Glutamatergic neuron (in vitro differentiated cells): ENCODE measurements at regions not wholly inside any gene's neighbourhood (a gene's known extent, or its start where the extent isn't known, plus 50 kb on each side); places are given as distances from the start of the nearest gene placed in this dataset.
"Not testable (repeated sequence)": the region's sequence is repeated elsewhere in the genome, so short reads cannot be mapped to it uniquely, and the experiment has no call there.

Experiments used
- DNase-seq: peaks from one replicate; pipeline ENCODE4 v3.0.0; 2022
- H3K27ac Mint-ChIP-seq: one replicate; pipeline ENCODE4 v1.8.0; 2020; ENCODE audit warnings: mild to moderate bottlenecking, mixed read lengths, inconsistent platforms; ENCODE audit not compliant: unreplicated experiment
- H3K27me3 Mint-ChIP-seq: one replicate; pipeline ENCODE4 v1.8.0; 2020; ENCODE audit warnings: mild to moderate bottlenecking, moderate library complexity, mixed read lengths, inconsistent platforms; ENCODE audit not compliant: unreplicated experiment
- H3K36me3 Mint-ChIP-seq: one replicate; pipeline ENCODE4 v1.8.0; 2020; ENCODE audit warnings: mild to moderate bottlenecking, mixed read lengths, inconsistent platforms; ENCODE audit not compliant: unreplicated experiment
- H3K4me1 Mint-ChIP-seq: one replicate; pipeline ENCODE4 v1.8.0; 2020; ENCODE audit warnings: mild to moderate bottlenecking, low read depth, mixed read lengths, inconsistent platforms; ENCODE audit not compliant: unreplicated experiment
- H3K4me3 Mint-ChIP-seq: one replicate; pipeline ENCODE4 v1.8.0; 2020; ENCODE audit warnings: mild to moderate bottlenecking, mixed read lengths, inconsistent platforms; ENCODE audit not compliant: unreplicated experiment
- H3K9me3 Mint-ChIP-seq: one replicate; pipeline ENCODE4 v1.8.0; 2020; ENCODE audit warnings: mild to moderate bottlenecking, moderate library complexity, mixed read lengths, inconsistent platforms; ENCODE audit not compliant: unreplicated experiment
- TF ChIP-seq, protein P1 (sequence below): fragments of 200-600 bp; sonication (generic); IDR thresholded peaks from one replicate; pipeline ENCODE4 v1.5.0; 2021; ENCODE audit not compliant: partially characterized antibody, unreplicated experiment

DNA sequence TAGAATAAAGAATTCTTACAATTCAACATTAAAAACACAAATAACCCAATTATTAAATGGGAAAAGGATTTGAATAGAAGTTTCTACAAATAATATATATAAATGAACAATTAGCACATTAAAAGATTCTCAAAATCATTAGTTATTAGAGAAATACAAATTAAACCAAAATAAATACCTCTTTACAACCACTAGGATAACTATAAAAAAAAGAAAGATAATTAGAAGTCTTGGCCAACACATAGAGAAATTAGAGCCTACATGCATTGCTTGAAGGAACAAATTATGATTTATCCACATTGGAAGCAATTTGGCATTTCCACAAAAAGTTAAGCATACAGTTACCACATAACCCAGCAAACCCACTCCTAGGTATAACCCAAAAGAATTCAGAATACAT is 502.3 kb upstream of the UBE2E2 start:
- no peaks in the 10 kb centered on the region for H3K4me1 Mint-ChIP-seq
- TF ChIP-seq, protein P1, sequence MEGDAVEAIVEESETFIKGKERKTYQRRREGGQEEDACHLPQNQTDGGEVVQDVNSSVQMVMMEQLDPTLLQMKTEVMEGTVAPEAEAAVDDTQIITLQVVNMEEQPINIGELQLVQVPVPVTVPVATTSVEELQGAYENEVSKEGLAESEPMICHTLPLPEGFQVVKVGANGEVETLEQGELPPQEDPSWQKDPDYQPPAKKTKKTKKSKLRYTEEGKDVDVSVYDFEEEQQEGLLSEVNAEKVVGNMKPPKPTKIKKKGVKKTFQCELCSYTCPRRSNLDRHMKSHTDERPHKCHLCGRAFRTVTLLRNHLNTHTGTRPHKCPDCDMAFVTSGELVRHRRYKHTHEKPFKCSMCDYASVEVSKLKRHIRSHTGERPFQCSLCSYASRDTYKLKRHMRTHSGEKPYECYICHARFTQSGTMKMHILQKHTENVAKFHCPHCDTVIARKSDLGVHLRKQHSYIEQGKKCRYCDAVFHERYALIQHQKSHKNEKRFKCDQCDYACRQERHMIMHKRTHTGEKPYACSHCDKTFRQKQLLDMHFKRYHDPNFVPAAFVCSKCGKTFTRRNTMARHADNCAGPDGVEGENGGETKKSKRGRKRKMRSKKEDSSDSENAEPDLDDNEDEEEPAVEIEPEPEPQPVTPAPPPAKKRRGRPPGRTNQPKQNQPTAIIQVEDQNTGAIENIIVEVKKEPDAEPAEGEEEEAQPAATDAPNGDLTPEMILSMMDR: no peak
- no peaks in the 10 kb centered on the region for H3K9me3 Mint-ChIP-seq
- H3K36me3 Mint-ChIP-seq: no peaks in the 10 kb centered on the region
- H3K27me3 Mint-ChIP-seq: no peaks in the 10 kb centered on the region
- H3K27ac Mint-ChIP-seq: no peak overlapping the region
- no peak overlapping the region for H3K4me3 Mint-ChIP-seq
- DNase-seq: no peak

DNA sequence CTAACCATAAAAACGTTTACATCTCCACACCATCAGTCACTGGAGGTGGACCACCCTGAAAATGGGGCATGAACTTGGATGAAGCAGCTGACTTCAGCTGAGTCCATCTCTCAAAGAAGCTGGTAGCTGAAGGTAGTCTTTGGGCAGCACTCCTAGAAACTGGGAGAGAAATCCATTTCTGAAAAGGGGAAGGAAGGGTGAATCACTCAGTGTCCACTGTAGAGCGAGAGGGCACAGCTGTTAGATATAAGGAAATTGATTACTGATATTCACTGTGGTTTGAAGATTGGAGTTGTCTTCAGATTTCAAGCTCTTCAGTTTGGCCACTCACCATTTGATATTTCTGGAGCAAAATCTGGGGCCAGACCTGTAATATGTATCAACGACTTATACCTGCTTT is 499.0 kb upstream of the UBE2E2 start:
- no peak for DNase-seq
- H3K27ac Mint-ChIP-seq: no peak overlapping the region
- H3K36me3 Mint-ChIP-seq: no peaks in the 10 kb centered on the region
- TF ChIP-seq, protein P1: no peak
- H3K9me3 Mint-ChIP-seq: peaks cover 3% of the 10 kb centered on the region
- peaks cover 2% of the 10 kb centered on the region for H3K27me3 Mint-ChIP-seq
- H3K4me1 Mint-ChIP-seq: no peaks in the 10 kb centered on the region
- H3K4me3 Mint-ChIP-seq: no peak overlapping the region

DNA sequence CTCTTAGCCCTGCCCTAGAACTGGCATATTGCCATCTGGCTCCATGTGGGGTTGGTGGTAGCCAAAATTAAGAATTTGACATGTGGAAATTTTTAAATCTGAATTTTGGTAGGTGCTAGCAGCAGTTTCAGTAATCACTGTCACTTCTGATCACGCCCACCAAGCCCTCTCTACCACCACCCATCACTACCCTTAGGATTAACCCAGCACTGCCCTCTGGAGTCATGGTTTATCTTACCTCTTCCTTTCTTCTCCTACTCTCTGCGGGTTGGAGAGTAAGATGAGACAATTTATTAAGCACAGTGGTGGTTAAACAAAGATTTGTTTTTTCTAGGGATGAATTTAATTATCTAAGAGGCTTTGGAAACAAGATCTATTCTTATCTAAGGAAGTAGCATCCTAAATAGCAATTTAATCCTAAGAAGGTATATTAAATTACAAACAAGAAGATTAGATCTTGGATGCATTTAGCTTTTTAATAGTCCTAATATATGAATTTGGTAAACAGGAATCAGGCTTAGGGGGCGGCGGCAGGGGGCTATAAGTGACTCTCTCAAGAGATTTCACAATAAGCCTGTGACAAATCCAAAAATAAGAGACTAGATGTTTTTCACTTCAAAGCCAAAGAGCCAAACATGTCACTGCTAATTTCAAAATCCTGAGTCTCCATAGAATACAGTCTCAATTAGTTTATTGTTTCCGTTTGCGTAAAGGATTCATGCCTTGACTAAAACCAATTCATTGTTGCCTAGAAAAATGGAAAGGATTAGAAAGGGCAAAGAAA is 498.4 kb upstream of the UBE2E2 start:
- H3K4me3 Mint-ChIP-seq: no peak overlapping the region
- peaks cover 3% of the 10 kb centered on the region for H3K9me3 Mint-ChIP-seq
- no peak for DNase-seq
- peaks cover 2% of the 10 kb centered on the region for H3K27me3 Mint-ChIP-seq
- H3K27ac Mint-ChIP-seq: no peak overlapping the region
- H3K4me1 Mint-ChIP-seq: no peaks in the 10 kb centered on the region
- no peaks in the 10 kb centered on the region for H3K36me3 Mint-ChIP-seq
- TF ChIP-seq, protein P1: no peak

DNA sequence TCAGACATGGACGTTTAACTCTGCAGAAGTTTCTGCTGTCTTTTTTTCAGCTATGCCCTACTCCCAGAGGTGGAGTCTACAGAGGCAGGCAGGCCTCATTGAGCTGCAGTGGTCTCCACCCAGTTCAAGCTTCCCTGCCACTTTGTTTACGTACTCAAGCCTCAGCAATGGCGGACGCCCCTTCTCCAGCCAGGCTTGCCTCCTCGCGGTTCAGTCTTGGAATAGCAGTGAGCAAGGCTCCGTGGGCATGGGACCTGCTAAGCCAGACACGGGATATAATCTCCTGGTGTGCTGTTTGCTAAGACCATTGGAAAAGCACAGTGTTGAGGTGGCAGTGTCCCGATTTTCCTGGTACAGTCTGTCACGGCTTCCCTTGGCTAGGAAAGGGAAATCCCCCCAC is 496.2 kb upstream of the UBE2E2 start:
- H3K27me3 Mint-ChIP-seq, DNase-seq, H3K9me3 Mint-ChIP-seq, H3K4me3 Mint-ChIP-seq, H3K4me1 Mint-ChIP-seq, H3K27ac Mint-ChIP-seq, H3K36me3 Mint-ChIP-seq: not testable (repeated sequence)

DNA sequence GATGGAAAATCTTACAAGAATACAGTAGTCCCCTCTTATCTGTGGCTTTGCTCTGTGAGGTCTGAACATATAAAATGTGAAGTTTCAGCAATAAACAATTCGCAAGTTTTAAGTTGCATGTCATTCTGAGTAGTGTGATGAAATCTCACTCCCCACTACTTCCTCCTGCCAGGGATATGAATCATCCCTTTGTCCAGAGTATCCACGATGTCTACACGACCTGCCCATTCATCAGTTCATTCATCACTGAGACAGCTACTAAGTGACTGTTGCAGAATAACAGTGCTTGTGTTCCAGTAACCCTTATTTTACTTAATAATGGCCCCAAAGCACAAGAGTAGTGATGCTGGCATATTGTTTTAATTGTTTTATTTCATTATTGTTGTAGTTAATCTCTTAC is 489.2 kb upstream of the UBE2E2 start:
- peaks cover 1% of the 10 kb centered on the region for H3K9me3 Mint-ChIP-seq
- H3K4me1 Mint-ChIP-seq: no peaks in the 10 kb centered on the region
- H3K27ac Mint-ChIP-seq: no peak overlapping the region
- no peaks in the 10 kb centered on the region for H3K27me3 Mint-ChIP-seq
- DNase-seq: no peak
- H3K36me3 Mint-ChIP-seq: peaks cover 5% of the 10 kb centered on the region
- no peak overlapping the region for H3K4me3 Mint-ChIP-seq
- TF ChIP-seq, protein P1: no peak
